RWPE2 (cell line): ENCODE measurements at regions not wholly inside any gene's neighbourhood (a gene's known extent, or its start where the extent isn't known, plus 50 kb on each side); places are given as distances from the start of the nearest gene placed in this dataset.

Source experiments
- ATAC-seq: fragments of 200-7000 bp; cut with Tn5 transposase; 3 replicates; pipeline ENCODE4 v1.9.1; 2021; ENCODE audit warnings: low read depth
- DNase-seq: peaks from one replicate; pipeline ENCODE4 v3.0.0-alpha.2; 2020; ENCODE audit warnings: low spot score
- H3K27ac ChIP-seq: fragments of 450-650 bp; 2 replicates; pipeline ENCODE4 v1.5.1; 2017; ENCODE audit warnings: mild to moderate bottlenecking; ENCODE audit not compliant: poor library complexity, severe bottlenecking
- H3K27me3 ChIP-seq: fragments of 250-450 bp; sonication (Bioruptor Pico); 2 replicates; pipeline ENCODE4 v1.5.1; 2021; ENCODE audit warnings: mild to moderate bottlenecking, moderate library complexity; ENCODE audit not compliant: insufficient read depth, poor library complexity, severe bottlenecking
- H3K36me3 ChIP-seq: fragments of 250-450 bp; sonication (Bioruptor Pico); 2 replicates; pipeline ENCODE4 v1.5.1; 2020; ENCODE audit warnings: low read depth, mild to moderate bottlenecking, moderate library complexity
- H3K4me1 ChIP-seq: fragments of 250-450 bp; sonication (Bioruptor Pico); 2 replicates; pipeline ENCODE4 v1.5.1; 2021; ENCODE audit warnings: mild to moderate bottlenecking, moderate library complexity; ENCODE audit not compliant: insufficient read depth, poor library complexity, severe bottlenecking
- H3K4me3 ChIP-seq: fragments of 250-450 bp; sonication (Bioruptor Pico); 2 replicates; pipeline ENCODE4 v1.5.1; 2021; ENCODE audit warnings: mild to moderate bottlenecking, moderate library complexity; ENCODE audit not compliant: severe bottlenecking
- H3K9me3 ChIP-seq: fragments of 250-450 bp; sonication (Bioruptor Pico); 2 replicates; pipeline ENCODE4 v1.5.1; 2021; ENCODE audit warnings: mild to moderate bottlenecking, moderate library complexity; ENCODE audit not compliant: severe bottlenecking
- CTCF ChIP-seq: fragments of 450-650 bp; IDR thresholded peaks from one replicate; pipeline ENCODE4 v1.5.1; 2017; ENCODE audit warnings: mild to moderate bottlenecking, moderate library complexity; ENCODE audit not compliant: poor library complexity, severe bottlenecking

DNA sequence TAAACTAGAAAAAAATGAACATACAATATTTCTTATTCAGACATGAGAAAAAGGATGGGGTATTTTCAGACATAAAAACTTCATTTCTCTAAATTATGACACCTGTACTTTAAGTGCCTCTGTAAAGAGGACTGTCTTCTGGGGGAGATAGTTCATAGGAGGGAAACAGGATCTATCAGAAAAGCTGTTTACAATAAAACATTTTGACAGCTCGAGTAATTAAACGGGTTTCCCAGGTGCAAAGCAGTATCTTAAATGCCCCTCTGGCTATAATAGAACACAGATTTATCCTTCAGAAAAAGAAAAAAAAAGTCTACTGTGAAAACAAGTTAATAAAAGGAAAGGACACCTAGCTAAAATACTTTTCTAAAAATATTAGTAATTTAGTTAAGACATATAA, 311.4 kb upstream of the UBE2E3 start:
- ATAC-seq, result no peak
- Histone ChIP-seq H3K27me3 (no peaks in the 10 kb centered on the region), H3K36me3 (no peaks in the 10 kb centered on the region), H3K9me3 (no peaks in the 10 kb centered on the region), H3K27ac (no peak overlapping the region), H3K4me1 (no peaks in the 10 kb centered on the region), H3K4me3 (no peak overlapping the region)
- no peak for TF ChIP-seq CTCF
- DNase-seq, result no peak

GRCh38 chr2:180664507-180664906, 315.9 kb upstream of the UBE2E3 start:
- ATAC-seq (no peak), DNase-seq (no peak)
- H3K27me3 ChIP-seq, result no peaks in the 10 kb centered on the region
- no peak for TF ChIP-seq CTCF
- H3K4me3 ChIP-seq, result no peak overlapping the region
- H3K27ac ChIP-seq, result no peak overlapping the region
- no peaks in the 10 kb centered on the region for H3K9me3 ChIP-seq
- peaks cover 13% of the 10 kb centered on the region for H3K4me1 ChIP-seq
- H3K36me3 ChIP-seq, result no peaks in the 10 kb centered on the region

GRCh38 chr2:180662941-180663471, 317.4 kb upstream of the UBE2E3 start:
- Histone ChIP-seq H3K4me3 (no peak overlapping the region), H3K36me3 (no peaks in the 10 kb centered on the region), H3K9me3 (no peaks in the 10 kb centered on the region), H3K4me1 (peaks cover 13% of the 10 kb centered on the region), H3K27me3 (no peaks in the 10 kb centered on the region), H3K27ac (no peak overlapping the region)
- DNase-seq, result no peak
- TF ChIP-seq CTCF, result no peak
- ATAC-seq, result peak; percentile 50; the same call in 2 of the 3 replicates

DNA sequence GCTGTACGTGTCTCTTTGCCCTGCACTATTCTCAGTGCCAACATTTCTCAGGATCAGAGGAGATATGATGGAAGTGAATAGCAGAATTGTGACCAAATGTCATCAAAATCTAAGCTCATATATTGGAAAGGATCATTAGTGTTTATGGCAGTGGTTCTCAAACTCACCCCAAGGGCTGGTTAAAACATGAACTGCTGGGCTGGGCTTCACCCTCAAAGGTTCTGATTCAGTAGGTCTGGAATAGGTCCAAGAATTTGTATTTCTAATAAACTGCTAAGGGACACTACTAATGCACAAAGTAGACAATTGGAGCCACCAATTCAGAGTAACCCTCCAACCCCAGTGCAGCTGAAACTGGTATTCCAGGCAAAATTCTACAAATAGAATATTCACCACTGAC, 317.9 kb upstream of the UBE2E3 start:
- Histone ChIP-seq H3K27ac (no peak overlapping the region), H3K36me3 (no peaks in the 10 kb centered on the region), H3K4me3 (no peak overlapping the region)

More for the DNA sequence above, 317.9 kb upstream of the UBE2E3 start:
- DNase-seq (no peak), ATAC-seq (no peak)
- Histone ChIP-seq H3K9me3 (no peaks in the 10 kb centered on the region), H3K4me1 (peaks cover 13% of the 10 kb centered on the region), H3K27me3 (no peaks in the 10 kb centered on the region)
- TF ChIP-seq CTCF, result no peak
